ENCODE measurements at regions not wholly inside any gene's neighbourhood (a gene's known extent, or its start where the extent isn't known, plus 50 kb on each side); places are given as distances from the start of the nearest gene placed in this dataset.

DNA sequence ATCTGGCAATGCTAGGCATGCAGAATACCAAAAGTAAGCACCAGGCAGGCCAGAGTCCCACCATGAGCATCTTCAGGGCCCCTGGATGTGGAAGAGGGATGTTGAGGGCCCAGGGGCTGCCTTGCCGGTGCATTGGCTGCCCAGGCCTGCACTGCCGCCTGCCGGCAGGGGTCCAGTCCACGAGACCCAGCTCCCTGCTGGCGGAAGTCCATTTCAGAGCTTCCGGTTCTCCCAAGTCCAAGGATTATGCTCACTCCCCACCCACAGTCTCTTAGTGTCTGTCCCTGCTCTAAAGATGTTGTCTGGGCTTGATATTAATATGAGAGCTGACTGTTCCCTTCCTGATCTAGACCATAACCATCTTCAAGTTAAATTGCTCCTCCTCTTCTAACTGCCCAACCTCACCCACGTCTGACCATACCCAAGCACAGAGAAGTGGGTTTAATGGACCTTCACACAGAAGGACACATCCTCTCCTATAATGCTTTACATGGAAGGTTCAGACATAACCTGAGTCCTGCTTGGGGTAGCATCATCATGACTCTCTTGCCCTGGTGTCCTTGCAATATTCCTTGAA, 117.4 kb downstream of the DAD1 start:
- RAD21 ChIA-PET (ENCODE audit: low non-redundant PET in 1 of 2, low total read pairs in 2 of 2, uncharacterized antibody in 2 of 2, unreplicated experiment in 2 of 2): no interaction called here
- no peak overlapping the region for H2AFZ ChIP-seq (ENCODE audit: low read depth, low read length, poor library complexity, severe bottlenecking)
- no peaks in the 10 kb centered on the region for H3K4me1 ChIP-seq (ENCODE audit: control insufficient read depth in 1 of 2, insufficient read depth in 2 of 2, low read length in 2 of 2)
- H3K9me3 ChIP-seq (ENCODE audit: control insufficient read depth in 1 of 2, insufficient read depth in 1 of 2, low read depth in 1 of 2, low read length in 2 of 2): no peaks in the 10 kb centered on the region
- intact Hi-C loops (cut with micrococcal nuclease): loop anchor here (2.0 kb wide), 1 partner anchor 157 kb away; no protein-coding TSS in a partner anchor
- H3K9me2 ChIP-seq (ENCODE audit: insufficient read depth): no peaks in the 10 kb centered on the region
- peaks cover 61% of the 10 kb centered on the region for H3K27me3 ChIP-seq (ENCODE audit: insufficient read depth, low read length)
- CTCF ChIA-PET: interaction anchor here (0.6 to 3.2 kb wide), 20 partner anchors 8 to 474 kb away, joined by 3 to 43 read pairs (median 4); no protein-coding TSS in a partner anchor
- no peaks in the 10 kb centered on the region for H3K36me3 ChIP-seq (ENCODE audit: control insufficient read depth in 1 of 2, insufficient read depth in 2 of 2, low read length in 2 of 2)
- H4K20me1 ChIP-seq (ENCODE audit: insufficient read depth): no peaks in the 10 kb centered on the region
- H3K79me2 ChIP-seq (ENCODE audit: insufficient read depth, low read length): no peaks in the 10 kb centered on the region
- no peak overlapping the region for H3K4me2 ChIP-seq (ENCODE audit: low read length)
- BruUV-seq (replicated peaks): no TSS peak
- ATAC-seq (peak; percentile 85), DNase-seq (ENCODE audit: low read depth, low spot score) (peak; percentile 19)
- POLR2A ChIA-PET: no interaction called here
- no peak overlapping the region for H3K4me3 ChIP-seq (replicated peaks in 1 of 2; ENCODE audit: low read depth in 1 of 2, low read length in 2 of 2)
- no peak overlapping the region for H3K27ac ChIP-seq (ENCODE audit: low read depth, low read length)
- TF ChIP-seq RAD21 (IDR thresholded peaks at IDR 0.05; ENCODE audit: low read depth): peak; percentile 40
- TF ChIP-seq EZH2phosphoT487 (IDR thresholded peaks at IDR 0.05; ENCODE audit: borderline replicate concordance): no peak
- TF ChIP-seq EGR1 (IDR thresholded peaks at IDR 0.05; ENCODE audit: low read depth): no peak
- TF ChIP-seq ZFX (IDR thresholded peaks at IDR 0.05): no peak
- no peak for TF ChIP-seq FOSL1 (IDR thresholded peaks at IDR 0.05; ENCODE audit: low read depth)
- TF ChIP-seq, protein P1, sequence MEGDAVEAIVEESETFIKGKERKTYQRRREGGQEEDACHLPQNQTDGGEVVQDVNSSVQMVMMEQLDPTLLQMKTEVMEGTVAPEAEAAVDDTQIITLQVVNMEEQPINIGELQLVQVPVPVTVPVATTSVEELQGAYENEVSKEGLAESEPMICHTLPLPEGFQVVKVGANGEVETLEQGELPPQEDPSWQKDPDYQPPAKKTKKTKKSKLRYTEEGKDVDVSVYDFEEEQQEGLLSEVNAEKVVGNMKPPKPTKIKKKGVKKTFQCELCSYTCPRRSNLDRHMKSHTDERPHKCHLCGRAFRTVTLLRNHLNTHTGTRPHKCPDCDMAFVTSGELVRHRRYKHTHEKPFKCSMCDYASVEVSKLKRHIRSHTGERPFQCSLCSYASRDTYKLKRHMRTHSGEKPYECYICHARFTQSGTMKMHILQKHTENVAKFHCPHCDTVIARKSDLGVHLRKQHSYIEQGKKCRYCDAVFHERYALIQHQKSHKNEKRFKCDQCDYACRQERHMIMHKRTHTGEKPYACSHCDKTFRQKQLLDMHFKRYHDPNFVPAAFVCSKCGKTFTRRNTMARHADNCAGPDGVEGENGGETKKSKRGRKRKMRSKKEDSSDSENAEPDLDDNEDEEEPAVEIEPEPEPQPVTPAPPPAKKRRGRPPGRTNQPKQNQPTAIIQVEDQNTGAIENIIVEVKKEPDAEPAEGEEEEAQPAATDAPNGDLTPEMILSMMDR (IDR thresholded peaks at IDR 0.05 in 2 of 3, conservative IDR thresholded peaks at IDR 0.05 in 1 of 3; ENCODE audit: borderline replicate concordance in 1 of 3, insufficient read depth in 1 of 3, low read depth in 2 of 3, low read length in 2 of 3): peak; percentile 28 to 60 (median 43); a peak in 4 of 6 replicates
- TF ChIP-seq SP1 (IDR thresholded peaks at IDR 0.05; ENCODE audit: low read depth): peak; percentile 10; the same call in 1 of the 2 replicates
- no peak for TF ChIP-seq EZH2 (IDR thresholded peaks at IDR 0.05)
- no peak overlapping the region for H3K9ac ChIP-seq (ENCODE audit: low read length)
